OCI-LY1 (cell line): ENCODE measurements at regions not wholly inside any gene's neighbourhood (a gene's known extent, or its start where the extent isn't known, plus 50 kb on each side); places are given as distances from the start of the nearest gene placed in this dataset.

Source experiments
- H2AFZ ChIP-seq: fragments of 200-600 bp; sonication (generic), shearing (Covaris generic); 2 replicates; pipeline ENCODE4 v1.6.0; 2014; ENCODE audit warnings: antibody characterized with exemption, mild to moderate bottlenecking, low read length
- H3F3A ChIP-seq: fragments of 200-600 bp; sonication (generic), shearing (Covaris generic); 2 replicates; pipeline ENCODE4 v1.6.0; 2014; ENCODE audit warnings: mild to moderate bottlenecking, antibody characterized with exemption, low read length, moderate library complexity; ENCODE audit not compliant: insufficient read depth
- H3K27ac ChIP-seq: fragments of 200-600 bp; sonication (generic); 2 replicates; pipeline ENCODE4 v1.5.1; 2014; ENCODE audit warnings: low read length, mixed run types, mild to moderate bottlenecking, low read depth; ENCODE audit not compliant: poor library complexity, severe bottlenecking
- H3K27me3 ChIP-seq: fragments of 200-600 bp; sonication (generic); 2 replicates; pipeline ENCODE4 v1.6.0; 2014; ENCODE audit warnings: antibody characterized with exemption, mild to moderate bottlenecking, low read length, moderate library complexity; ENCODE audit not compliant: insufficient read depth
- H3K36me3 ChIP-seq: fragments of 200-600 bp; sonication (generic); 2 replicates; pipeline ENCODE4 v1.6.1; 2014; ENCODE audit warnings: mild to moderate bottlenecking, antibody characterized with exemption, low read length, moderate library complexity, mixed read lengths; ENCODE audit not compliant: insufficient read depth
- H3K4me1 ChIP-seq: fragments of 200-600 bp; sonication (generic); 2 replicates; pipeline ENCODE4 v1.5.1; 2014; ENCODE audit warnings: mild to moderate bottlenecking, low read length, moderate library complexity; ENCODE audit not compliant: insufficient read depth, severe bottlenecking
- H3K4me2 ChIP-seq: fragments of 200-600 bp; sonication (generic), shearing (Covaris generic); 2 replicates; pipeline ENCODE4 v1.6.1; 2014; ENCODE audit warnings: low read length
- H3K4me3 ChIP-seq: fragments of 200-600 bp; sonication (generic); 2 replicates; pipeline ENCODE4 v1.5.1; 2014; ENCODE audit warnings: low read length, low read depth, mild to moderate bottlenecking, mixed read lengths; ENCODE audit not compliant: poor library complexity, severe bottlenecking
- H3K79me2 ChIP-seq: fragments of 200-600 bp; shearing (Covaris generic); 2 replicates; pipeline ENCODE4 v1.6.1; 2016; ENCODE audit warnings: mixed run types, low read length, mixed read lengths; ENCODE audit not compliant: insufficient read depth
- H3K9ac ChIP-seq: fragments of 200-600 bp; sonication (generic), shearing (Covaris generic); 2 replicates; pipeline ENCODE4 v1.6.1; 2014; ENCODE audit warnings: mild to moderate bottlenecking, low read length, mixed read lengths
- H3K9me2 ChIP-seq: fragments of 200-600 bp; sonication (generic), shearing (Covaris generic); 2 replicates; pipeline ENCODE4 v1.6.1; 2014; ENCODE audit warnings: low read depth, mild to moderate bottlenecking, low read length, mixed read lengths
- H3K9me3 ChIP-seq: fragments of 200-600 bp; shearing (Covaris generic); 2 replicates; pipeline ENCODE4 v1.6.1; 2014; ENCODE audit warnings: low read length, mixed read lengths
- H4K20me1 ChIP-seq: fragments of 200-600 bp; sonication (generic), shearing (Covaris generic); 2 replicates; pipeline ENCODE4 v1.6.0; 2016; ENCODE audit warnings: mild to moderate bottlenecking, low read length; ENCODE audit not compliant: insufficient read depth
- EZH2 ChIP-seq: fragments of 200-600 bp; sonication (generic), shearing (Covaris generic); IDR thresholded peaks from 2 replicates; pipeline ENCODE4 v1.8.0; 2017; ENCODE audit warnings: borderline replicate concordance, mixed run types, mild to moderate bottlenecking, antibody characterized with exemption, low read length, moderate library complexity, mixed read lengths
- TF ChIP-seq, protein P1 (sequence below): fragments of 200-600 bp; sonication (generic), shearing (Covaris generic); IDR thresholded peaks from 2 replicates; pipeline ENCODE4 v1.5.1; 2017; ENCODE audit warnings: mild to moderate bottlenecking, antibody characterized with exemption, low read length, moderate library complexity, mixed read lengths

DNA sequence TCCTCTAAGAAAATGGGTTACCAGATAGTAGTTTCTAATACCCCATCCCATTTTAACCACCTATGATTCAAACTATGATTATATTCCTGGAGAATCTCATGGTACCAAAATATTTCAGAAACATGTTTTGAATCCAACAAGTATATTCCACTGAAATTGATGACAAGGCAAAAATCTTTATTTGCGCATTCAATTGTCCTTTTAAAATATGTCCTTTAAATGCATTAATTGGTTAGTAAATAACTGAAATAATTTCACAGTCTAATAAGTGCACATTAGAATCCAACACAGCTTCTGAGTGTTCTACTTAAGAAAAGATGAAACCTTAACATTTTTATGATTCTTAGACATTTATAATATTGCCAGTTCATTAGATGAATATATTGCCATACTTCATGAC, 356.6 kb downstream of the SETD4 start:
- Histone ChIP-seq H4K20me1 (no peaks in the 10 kb centered on the region), H3K9me3 (no peaks in the 10 kb centered on the region), H3K79me2 (no peaks in the 10 kb centered on the region), H3K27ac (no peak overlapping the region), H3K9me2 (no peaks in the 10 kb centered on the region), H3K4me3 (no peak overlapping the region), H2AFZ (no peak overlapping the region), H3K36me3 (no peaks in the 10 kb centered on the region), H3F3A (no peaks in the 10 kb centered on the region), H3K4me1 (no peaks in the 10 kb centered on the region), H3K9ac (no peak overlapping the region), H3K27me3 (peaks cover 7% of the 10 kb centered on the region; the same call in 1 of the 2 replicates), H3K4me2 (no peak overlapping the region)
- TF ChIP-seq EZH2, result no peak
- TF ChIP-seq, protein P1, sequence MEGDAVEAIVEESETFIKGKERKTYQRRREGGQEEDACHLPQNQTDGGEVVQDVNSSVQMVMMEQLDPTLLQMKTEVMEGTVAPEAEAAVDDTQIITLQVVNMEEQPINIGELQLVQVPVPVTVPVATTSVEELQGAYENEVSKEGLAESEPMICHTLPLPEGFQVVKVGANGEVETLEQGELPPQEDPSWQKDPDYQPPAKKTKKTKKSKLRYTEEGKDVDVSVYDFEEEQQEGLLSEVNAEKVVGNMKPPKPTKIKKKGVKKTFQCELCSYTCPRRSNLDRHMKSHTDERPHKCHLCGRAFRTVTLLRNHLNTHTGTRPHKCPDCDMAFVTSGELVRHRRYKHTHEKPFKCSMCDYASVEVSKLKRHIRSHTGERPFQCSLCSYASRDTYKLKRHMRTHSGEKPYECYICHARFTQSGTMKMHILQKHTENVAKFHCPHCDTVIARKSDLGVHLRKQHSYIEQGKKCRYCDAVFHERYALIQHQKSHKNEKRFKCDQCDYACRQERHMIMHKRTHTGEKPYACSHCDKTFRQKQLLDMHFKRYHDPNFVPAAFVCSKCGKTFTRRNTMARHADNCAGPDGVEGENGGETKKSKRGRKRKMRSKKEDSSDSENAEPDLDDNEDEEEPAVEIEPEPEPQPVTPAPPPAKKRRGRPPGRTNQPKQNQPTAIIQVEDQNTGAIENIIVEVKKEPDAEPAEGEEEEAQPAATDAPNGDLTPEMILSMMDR, result no peak

DNA sequence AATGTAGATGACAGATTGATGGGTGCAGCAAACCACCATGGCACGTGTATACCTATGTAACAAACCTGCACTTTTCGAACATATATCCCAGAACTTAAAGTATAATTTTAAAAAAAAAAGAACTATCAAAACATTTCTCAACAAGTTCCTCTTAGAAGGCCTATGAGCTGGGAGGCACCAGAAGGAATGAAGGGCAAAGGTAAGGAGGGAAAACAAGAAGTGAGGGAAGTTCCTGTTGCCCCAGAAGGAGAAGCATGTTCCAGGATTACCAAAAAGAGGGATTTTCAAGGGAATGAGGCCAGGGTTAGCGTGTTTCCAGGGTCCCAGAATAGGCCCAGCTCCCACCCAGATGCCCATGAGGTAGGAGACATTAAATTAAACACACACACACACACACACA, 361.0 kb downstream of the SETD4 start:
- Histone ChIP-seq H3F3A (no peaks in the 10 kb centered on the region), H3K27ac (no peak overlapping the region), H3K36me3 (no peaks in the 10 kb centered on the region), H3K27me3 (peaks cover 7% of the 10 kb centered on the region; the same call in 1 of the 2 replicates), H3K4me3 (no peak overlapping the region), H3K4me2 (no peak overlapping the region), H3K4me1 (no peaks in the 10 kb centered on the region), H3K9me3 (no peaks in the 10 kb centered on the region), H3K9me2 (no peaks in the 10 kb centered on the region), H3K9ac (no peak overlapping the region), H2AFZ (no peak overlapping the region), H3K79me2 (no peaks in the 10 kb centered on the region), H4K20me1 (no peaks in the 10 kb centered on the region)
- no peak for TF ChIP-seq EZH2
- TF ChIP-seq, protein P1, result no peak

DNA sequence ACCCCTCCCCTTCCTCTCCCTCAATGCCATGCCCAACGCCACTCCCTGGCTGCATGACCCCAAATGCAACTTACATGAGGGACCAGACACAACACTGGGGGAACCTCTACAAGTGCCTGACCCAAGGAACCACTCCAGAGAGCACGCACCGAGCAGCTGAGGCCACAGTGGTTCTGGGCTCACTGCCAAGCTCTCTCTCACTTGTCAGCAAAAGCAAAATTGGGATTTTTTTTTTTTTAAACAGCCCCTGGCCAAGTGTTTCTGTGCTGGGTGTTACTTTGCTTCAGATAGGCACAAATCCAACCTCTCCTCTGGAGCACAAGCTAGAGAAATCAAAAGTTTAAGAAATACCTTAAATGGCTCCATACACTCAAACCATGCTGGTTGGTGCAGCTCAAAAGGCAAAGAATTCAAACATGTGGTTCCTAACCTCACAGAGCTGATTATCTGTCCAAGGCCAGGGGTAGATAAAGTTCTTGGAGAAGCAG, 363.0 kb downstream of the SETD4 start:
- Histone ChIP-seq H3K4me2 (no peak overlapping the region), H3K9me3 (no peaks in the 10 kb centered on the region), H3K79me2 (no peaks in the 10 kb centered on the region), H3K4me3 (no peak overlapping the region), H3K4me1 (no peaks in the 10 kb centered on the region), H3K9ac (no peak overlapping the region), H4K20me1 (no peaks in the 10 kb centered on the region), H3F3A (no peaks in the 10 kb centered on the region), H3K36me3 (no peaks in the 10 kb centered on the region), H3K27me3 (peaks cover 7% of the 10 kb centered on the region; the same call in 1 of the 2 replicates), H3K9me2 (no peaks in the 10 kb centered on the region), H2AFZ (no peak overlapping the region), H3K27ac (no peak overlapping the region)
- TF ChIP-seq EZH2, result no peak
- TF ChIP-seq, protein P1, result no peak
